Keratinocyte (primary cell): ENCODE measurements at regions not wholly inside any gene's neighbourhood (a gene's known extent, or its start where the extent isn't known, plus 50 kb on each side); places are given as distances from the start of the nearest gene placed in this dataset.

Source experiments
- DNase-seq: peaks from one replicate; pipeline ENCODE4 v3.0.0-alpha.2; 2011; ENCODE audit warnings: low read depth, missing footprints, low spot score
- FAIRE-seq: peaks from 2 replicates; lab custom pipeline; 2011; peaks lifted over from hg19 to GRCh38; lab: Jason Lieb, UNC
- H2AFZ ChIP-seq: 2 replicates; pipeline ENCODE4 v1.6.0; 2012; ENCODE audit warnings: low read length, control low read depth, inconsistent platforms; ENCODE audit not compliant: control insufficient read depth
- H3K27ac ChIP-seq: 2 replicates; pipeline ENCODE4 v1.5.1; 2011; ENCODE audit warnings: low read length; ENCODE audit not compliant: control insufficient read depth, insufficient read depth
- H3K27me3 ChIP-seq: 3 replicates; pipeline ENCODE4 v1.6.0; 2011; ENCODE audit warnings: low read length; ENCODE audit not compliant: control insufficient read depth, insufficient read depth; ENCODE audit errors: extremely low read depth
- H3K36me3 ChIP-seq, 2 experiments: 2 replicates in 1 of 2; 3 replicates in 1 of 2; pipeline ENCODE4 v1.5.1; 2011; ENCODE audit warnings: low read length in 2 of 2, mild to moderate bottlenecking in 1 of 2; ENCODE audit not compliant: control insufficient read depth in 2 of 2, insufficient read depth in 2 of 2; ENCODE audit errors: extremely low read depth in 1 of 2
- H3K4me1 ChIP-seq: 3 replicates; pipeline ENCODE4 v1.5.1; 2011; ENCODE audit warnings: low read length; ENCODE audit not compliant: control insufficient read depth, insufficient read depth; ENCODE audit errors: extremely low read depth
- H3K4me2 ChIP-seq: 3 replicates; pipeline ENCODE4 v1.6.0; 2011; ENCODE audit warnings: low read depth, low read length; ENCODE audit not compliant: control insufficient read depth, insufficient read depth; ENCODE audit errors: extremely low read depth
- H3K4me3 ChIP-seq, 3 experiments: fragments of 200-600 bp in 1 of 3; sonication (generic) in 1 of 3; 2 replicates in 2 of 3; 3 replicates in 1 of 3; pipeline ENCODE4 v1.5.1; 2011 to 2016; ENCODE audit warnings: low read length in 3 of 3, mild to moderate bottlenecking in 3 of 3, control low read depth in 2 of 3, inconsistent platforms in 1 of 3, low read depth in 1 of 3, mixed read lengths in 1 of 3, mixed run types in 1 of 3, moderate library complexity in 1 of 3; ENCODE audit not compliant: control insufficient read depth in 2 of 3, insufficient read depth in 2 of 3; ENCODE audit errors: extremely low read depth in 1 of 3
- H3K79me2 ChIP-seq: 2 replicates; pipeline ENCODE4 v1.6.0; 2012; ENCODE audit warnings: low read length; ENCODE audit not compliant: control insufficient read depth, insufficient read depth
- H3K9ac ChIP-seq: 3 replicates; pipeline ENCODE4 v1.6.0; 2011; ENCODE audit warnings: low read length; ENCODE audit not compliant: control insufficient read depth, insufficient read depth; ENCODE audit errors: extremely low read depth
- H3K9me1 ChIP-seq: 3 replicates; pipeline ENCODE4 v1.6.0; 2011; ENCODE audit warnings: low read length; ENCODE audit not compliant: control insufficient read depth, insufficient read depth; ENCODE audit errors: extremely low read depth
- H3K9me3 ChIP-seq: 2 replicates; pipeline ENCODE4 v1.5.1; 2012; ENCODE audit warnings: low read depth, low read length; ENCODE audit not compliant: control insufficient read depth
- H4K20me1 ChIP-seq: 3 replicates; pipeline ENCODE4 v1.6.0; 2011; ENCODE audit warnings: low read length; ENCODE audit not compliant: control insufficient read depth, insufficient read depth; ENCODE audit errors: extremely low read depth
- CTCF ChIP-seq, 3 experiments: IDR thresholded peaks in 1 of 3; conservative IDR thresholded peaks in 1 of 3; optimal IDR thresholded peaks in 1 of 3; 2 replicates in 2 of 3; 3 replicates in 1 of 3; pipeline versions ENCODE3 to v1.5.1; 2011; ENCODE audit warnings: low read length in 3 of 3, mild to moderate bottlenecking in 3 of 3, moderate library complexity in 2 of 3, control low read depth in 1 of 3, inconsistent platforms in 1 of 3; ENCODE audit not compliant: insufficient read depth in 2 of 3; ENCODE audit errors: extremely low read depth in 1 of 3
- EZH2 ChIP-seq: IDR thresholded peaks from one replicate; pipeline ENCODE4 v1.6.1; 2012; ENCODE audit warnings: inconsistent platforms, mild to moderate bottlenecking, low read length, moderate library complexity
- dilution Hi-C: fragments of 300-500 bp; cut with MboI; formaldehyde crosslinking; loops from one replicate; pipeline ENCODE4 v1.7.0; 2020; ENCODE audit warnings: low sequenced_read_pairs; ENCODE audit not compliant: extremely low pct_ligation_motif_present

- Histone ChIP-seq H3K4me2 (no peak overlapping the region), H3K36me3 (no peaks in the 10 kb centered on the region), H3K27me3 (no peaks in the 10 kb centered on the region), H3K4me1 (no peaks in the 10 kb centered on the region), H4K20me1 (no peaks in the 10 kb centered on the region), H3K9me3 (no peaks in the 10 kb centered on the region), H3K79me2 (no peaks in the 10 kb centered on the region), H3K27ac (no peak overlapping the region), H2AFZ (no peak overlapping the region), H3K9me1 (no peaks in the 10 kb centered on the region), H3K9ac (no peak overlapping the region), H3K4me3 (no peak overlapping the region)
- dilution Hi-C loops, result no loop called here
- DNase-seq (no peak), FAIRE-seq (no peak)
- TF ChIP-seq EZH2 (no peak), CTCF (optimal IDR thresholded peaks at IDR 0.05 in 1 of 3, IDR thresholded peaks at IDR 0.05 in 1 of 3, conservative IDR thresholded peaks at IDR 0.05 in 1 of 3; ENCODE audit: extremely low read depth in 1 of 3, insufficient read depth in 2 of 3, low read length in 3 of 3) (no peak)
Observed at GRCh38 chr2:155125585-155126230, 427.2 kb downstream of the KCNJ3 start.

- FAIRE-seq, result no peak
- Histone ChIP-seq H3K4me2 (no peak overlapping the region), H3K36me3 (no peaks in the 10 kb centered on the region), H3K27me3 (no peaks in the 10 kb centered on the region), H3K9me3 (no peaks in the 10 kb centered on the region), H3K79me2 (no peaks in the 10 kb centered on the region), H3K27ac (no peak overlapping the region), H3K4me3 (no peak overlapping the region), H3K4me1 (no peaks in the 10 kb centered on the region), H3K9me1 (no peaks in the 10 kb centered on the region), H3K9ac (no peak overlapping the region), H4K20me1 (no peaks in the 10 kb centered on the region), H2AFZ (no peak overlapping the region)
- TF ChIP-seq EZH2 (no peak), CTCF (optimal IDR thresholded peaks at IDR 0.05 in 1 of 3, IDR thresholded peaks at IDR 0.05 in 1 of 3, conservative IDR thresholded peaks at IDR 0.05 in 1 of 3; ENCODE audit: extremely low read depth in 1 of 3, insufficient read depth in 2 of 3, low read length in 3 of 3) (no peak)
- dilution Hi-C loops, result no loop called here
- DNase-seq, result no peak
Observed at GRCh38 chr2:155115846-155116245, 417.4 kb downstream of the KCNJ3 start.
